WTC11 (cell line): ENCODE measurements at regions not wholly inside any gene's neighbourhood (a gene's known extent, or its start where the extent isn't known, plus 50 kb on each side); places are given as distances from the start of the nearest gene placed in this dataset.

ENCODE experiments used
- IRF1 ChIP-seq: sonication (generic); formaldehyde crosslinking; IDR thresholded peaks from 2 replicates; pipeline ENCODE4 v1.8.0; 2023; ENCODE audit warnings: missing genetic modification reagents
- NR2C2 ChIP-seq: sonication (generic); formaldehyde crosslinking; IDR thresholded peaks from 2 replicates; pipeline ENCODE4 v1.8.0; 2022; ENCODE audit warnings: mild to moderate bottlenecking, missing genetic modification reagents
- OVOL2 ChIP-seq: fragments of 250-450 bp; sonication (Bioruptor Pico); IDR thresholded peaks from 2 replicates; pipeline ENCODE4 v1.9.0; 2021; ENCODE audit warnings: mild to moderate bottlenecking, borderline replicate concordance
- SOX15 ChIP-seq: fragments of 250-450 bp; sonication (Bioruptor Pico); IDR thresholded peaks from 2 replicates; pipeline ENCODE4 v1.9.0; 2021; ENCODE audit warnings: mild to moderate bottlenecking
- TF ChIP-seq, protein P1 (sequence below): fragments of 200-600 bp; IDR thresholded peaks from 2 replicates; pipeline ENCODE4 v1.8.0; 2022; ENCODE audit warnings: antibody characterized with exemption
- TF ChIP-seq, protein P2 (sequence below): sonication (generic); formaldehyde crosslinking; IDR thresholded peaks from 2 replicates; pipeline ENCODE4 v1.8.1; 2022; ENCODE audit warnings: mild to moderate bottlenecking, missing genetic modification reagents, moderate library complexity, borderline replicate concordance
- TF ChIP-seq, protein P3 (sequence below): sonication (generic); formaldehyde crosslinking; conservative IDR thresholded peaks from 2 replicates; pipeline ENCODE4 v1.8.1; 2022; ENCODE audit warnings: mild to moderate bottlenecking, missing genetic modification reagents

- TF ChIP-seq, protein P1, sequence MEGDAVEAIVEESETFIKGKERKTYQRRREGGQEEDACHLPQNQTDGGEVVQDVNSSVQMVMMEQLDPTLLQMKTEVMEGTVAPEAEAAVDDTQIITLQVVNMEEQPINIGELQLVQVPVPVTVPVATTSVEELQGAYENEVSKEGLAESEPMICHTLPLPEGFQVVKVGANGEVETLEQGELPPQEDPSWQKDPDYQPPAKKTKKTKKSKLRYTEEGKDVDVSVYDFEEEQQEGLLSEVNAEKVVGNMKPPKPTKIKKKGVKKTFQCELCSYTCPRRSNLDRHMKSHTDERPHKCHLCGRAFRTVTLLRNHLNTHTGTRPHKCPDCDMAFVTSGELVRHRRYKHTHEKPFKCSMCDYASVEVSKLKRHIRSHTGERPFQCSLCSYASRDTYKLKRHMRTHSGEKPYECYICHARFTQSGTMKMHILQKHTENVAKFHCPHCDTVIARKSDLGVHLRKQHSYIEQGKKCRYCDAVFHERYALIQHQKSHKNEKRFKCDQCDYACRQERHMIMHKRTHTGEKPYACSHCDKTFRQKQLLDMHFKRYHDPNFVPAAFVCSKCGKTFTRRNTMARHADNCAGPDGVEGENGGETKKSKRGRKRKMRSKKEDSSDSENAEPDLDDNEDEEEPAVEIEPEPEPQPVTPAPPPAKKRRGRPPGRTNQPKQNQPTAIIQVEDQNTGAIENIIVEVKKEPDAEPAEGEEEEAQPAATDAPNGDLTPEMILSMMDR = no peak
- TF ChIP-seq IRF1 (CRISPR knock-in tag) (no peak), OVOL2 (no peak), NR2C2 (CRISPR knock-in tag) (no peak), SOX15 (CRISPR knock-in tag) (no peak)
- TF ChIP-seq, protein P2, sequence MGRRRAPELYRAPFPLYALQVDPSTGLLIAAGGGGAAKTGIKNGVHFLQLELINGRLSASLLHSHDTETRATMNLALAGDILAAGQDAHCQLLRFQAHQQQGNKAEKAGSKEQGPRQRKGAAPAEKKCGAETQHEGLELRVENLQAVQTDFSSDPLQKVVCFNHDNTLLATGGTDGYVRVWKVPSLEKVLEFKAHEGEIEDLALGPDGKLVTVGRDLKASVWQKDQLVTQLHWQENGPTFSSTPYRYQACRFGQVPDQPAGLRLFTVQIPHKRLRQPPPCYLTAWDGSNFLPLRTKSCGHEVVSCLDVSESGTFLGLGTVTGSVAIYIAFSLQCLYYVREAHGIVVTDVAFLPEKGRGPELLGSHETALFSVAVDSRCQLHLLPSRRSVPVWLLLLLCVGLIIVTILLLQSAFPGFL (CRISPR knock-in tag) = no peak
- TF ChIP-seq, protein P3, sequence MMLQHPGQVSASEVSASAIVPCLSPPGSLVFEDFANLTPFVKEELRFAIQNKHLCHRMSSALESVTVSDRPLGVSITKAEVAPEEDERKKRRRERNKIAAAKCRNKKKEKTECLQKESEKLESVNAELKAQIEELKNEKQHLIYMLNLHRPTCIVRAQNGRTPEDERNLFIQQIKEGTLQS (CRISPR knock-in tag) = no peak
Observed at GRCh38 chr2:122075381-122075780, 319.9 kb downstream of the TSN start.
